UCSD-AML1 (cell line): ENCODE measurements at regions not wholly inside any gene's neighbourhood (a gene's known extent, or its start where the extent isn't known, plus 50 kb on each side); places are given as distances from the start of the nearest gene placed in this dataset.
"Not testable (repeated sequence)": the region's sequence is repeated elsewhere in the genome, so short reads cannot be mapped to it uniquely, and the experiment has no call there.

Source experiments
- DNase-seq: peaks from one replicate; lab custom pipeline; 2025; ENCODE audit not compliant: unreplicated experiment; lab: John Stamatoyannopoulos, UW

DNA sequence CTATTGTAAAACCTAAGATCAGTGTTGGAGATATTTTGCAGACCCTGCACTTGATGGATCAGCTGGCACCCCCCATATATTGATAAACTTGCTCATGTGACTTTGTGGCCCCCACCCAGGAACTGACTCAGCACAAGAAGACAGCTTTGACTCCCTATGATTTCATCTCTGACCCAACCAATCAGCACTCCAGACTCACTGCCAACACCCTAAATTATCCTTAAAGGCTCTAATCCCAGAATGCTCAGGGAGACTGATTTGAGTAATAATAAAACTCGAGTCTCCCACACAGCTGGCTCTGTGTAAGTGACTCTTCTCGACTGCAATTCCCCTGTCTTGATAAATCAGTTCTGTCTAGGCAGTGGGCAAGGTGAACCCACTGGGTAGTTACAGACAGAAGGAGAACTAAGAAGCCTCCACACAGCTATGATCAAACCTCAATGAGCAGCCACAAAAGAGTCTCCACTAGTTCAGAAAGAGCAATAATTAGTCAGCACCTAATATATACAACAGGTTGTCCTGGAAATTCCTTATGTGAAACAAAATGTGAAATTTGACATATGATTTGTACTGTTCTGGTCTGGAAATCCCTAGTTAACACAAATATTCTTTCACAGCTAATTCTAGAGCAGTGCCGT is 52.2 kb downstream of the ACTL7B start:
- no peak for DNase-seq

DNA sequence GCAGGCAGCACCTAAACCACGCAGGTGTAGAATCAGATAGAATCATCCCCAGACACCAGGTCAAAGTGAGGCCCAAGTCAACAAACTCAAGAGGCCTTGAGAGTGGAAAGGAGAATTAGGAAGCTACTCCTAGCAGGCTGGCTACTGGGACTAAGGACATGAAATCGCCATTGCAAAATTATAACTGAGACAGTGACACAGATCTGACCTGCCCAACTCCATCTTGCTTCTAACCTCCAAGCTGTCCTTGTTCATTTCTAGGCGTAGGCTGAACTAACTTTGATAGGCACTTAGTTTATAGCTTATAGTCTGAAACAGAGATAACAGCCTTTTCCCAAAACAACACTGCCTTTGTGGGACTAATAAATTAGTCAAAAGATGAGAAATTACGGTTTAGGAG is 52.8 kb downstream of the ACTL7B start:
- no peak for DNase-seq

DNA sequence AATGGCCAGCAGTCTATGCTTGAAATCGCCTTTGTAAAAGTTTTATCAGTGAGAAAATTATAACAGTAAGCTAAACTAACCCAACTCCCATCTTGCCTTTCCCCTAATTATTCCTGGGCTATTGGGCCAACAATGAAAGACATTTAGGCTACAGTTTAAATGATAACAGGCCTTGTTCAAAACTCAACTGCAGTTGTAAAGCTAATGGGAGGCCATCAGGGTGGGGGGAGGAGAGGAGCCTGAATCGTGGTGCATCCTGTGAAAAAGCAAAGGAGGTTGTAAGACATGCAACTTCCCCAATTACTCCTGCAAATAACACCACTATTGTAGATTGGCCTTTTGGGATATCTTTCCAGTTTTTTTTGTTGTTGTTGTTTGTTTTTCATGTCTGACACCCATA is 53.8 kb downstream of the ACTL7B start:
- no peak for DNase-seq

DNA sequence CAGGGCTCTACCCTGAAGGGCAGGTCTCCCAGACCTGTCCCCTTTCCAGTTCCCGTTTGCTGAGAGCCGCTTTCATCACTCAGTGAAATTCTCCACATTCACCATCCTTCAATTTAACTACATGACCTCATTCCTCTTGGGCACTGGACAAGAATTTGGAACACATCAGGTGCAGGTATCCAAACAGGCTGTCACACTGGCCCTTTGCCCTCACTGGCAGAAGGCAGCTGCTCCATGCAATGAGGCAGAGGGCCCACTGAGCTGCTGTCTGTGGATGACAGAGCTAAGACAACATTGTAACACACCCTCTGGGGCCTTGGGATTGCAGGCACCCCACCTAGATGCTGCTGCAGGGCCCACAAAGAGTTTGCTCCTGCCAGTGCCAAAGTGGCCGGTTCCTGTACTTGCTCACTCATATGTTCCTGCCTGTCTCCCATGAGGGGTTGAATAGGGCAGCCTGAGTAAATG is 55.1 kb downstream of the ACTL7B start:
- no peak for DNase-seq

DNA sequence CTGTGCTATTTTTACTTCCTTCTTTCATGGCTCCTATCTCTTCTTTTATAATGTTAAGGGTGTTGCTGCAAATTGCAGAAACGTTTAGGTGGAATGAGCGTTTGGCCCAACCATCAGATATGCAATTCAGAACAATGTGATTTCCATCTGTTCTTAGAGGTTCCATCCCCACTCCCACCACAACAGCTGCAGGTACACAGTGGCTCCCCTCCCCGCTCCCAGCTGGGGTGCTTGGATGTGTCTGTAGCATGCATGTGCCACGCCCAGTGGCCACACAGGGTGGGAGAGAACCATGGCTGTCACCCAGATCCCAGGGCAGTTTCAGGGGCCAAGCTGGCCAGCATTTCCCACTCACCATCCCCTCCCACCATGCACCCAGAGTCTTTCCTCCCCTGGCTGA is 62.2 kb downstream of the ACTL7B start:
- no peak for DNase-seq

DNA sequence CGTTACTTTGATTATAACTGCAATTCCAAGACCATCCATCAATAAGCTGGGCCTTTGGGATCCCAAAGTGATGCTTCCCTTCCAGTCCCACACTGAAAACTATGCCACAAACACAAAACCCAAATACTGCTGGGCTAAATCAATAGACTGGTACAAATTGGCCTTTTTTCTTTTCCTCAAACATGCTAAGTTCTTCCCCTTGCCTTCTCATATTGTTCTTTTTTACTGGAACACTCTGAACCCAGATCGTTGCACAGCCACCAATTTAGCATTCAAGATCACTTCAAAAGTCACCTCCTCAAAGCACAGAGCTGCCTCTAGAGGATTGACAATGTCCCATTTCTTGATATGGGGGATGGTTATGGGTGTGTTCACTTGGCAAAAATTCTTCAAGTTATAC is 66.0 kb downstream of the ACTL7B start:
- DNase-seq = no peak

DNA sequence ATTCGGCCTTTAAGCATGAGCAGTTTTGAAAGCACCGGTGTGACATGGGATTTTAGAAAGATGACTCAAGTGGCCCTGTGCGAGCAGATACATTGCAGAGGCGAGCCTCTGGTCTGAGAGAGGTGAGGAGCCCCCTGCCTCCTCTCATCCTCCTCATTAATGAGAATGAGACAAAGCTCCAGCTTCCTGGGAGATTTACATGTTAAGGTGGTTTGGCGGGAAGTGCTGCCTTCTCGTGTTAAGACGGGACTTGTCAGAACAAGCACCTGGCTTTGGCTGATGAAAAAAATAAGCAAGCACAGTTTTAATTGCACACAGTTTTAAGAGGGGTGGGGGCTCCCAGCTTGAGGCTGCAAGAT is 68.1 kb downstream of the ACTL7B start:
- no peak for DNase-seq

DNA sequence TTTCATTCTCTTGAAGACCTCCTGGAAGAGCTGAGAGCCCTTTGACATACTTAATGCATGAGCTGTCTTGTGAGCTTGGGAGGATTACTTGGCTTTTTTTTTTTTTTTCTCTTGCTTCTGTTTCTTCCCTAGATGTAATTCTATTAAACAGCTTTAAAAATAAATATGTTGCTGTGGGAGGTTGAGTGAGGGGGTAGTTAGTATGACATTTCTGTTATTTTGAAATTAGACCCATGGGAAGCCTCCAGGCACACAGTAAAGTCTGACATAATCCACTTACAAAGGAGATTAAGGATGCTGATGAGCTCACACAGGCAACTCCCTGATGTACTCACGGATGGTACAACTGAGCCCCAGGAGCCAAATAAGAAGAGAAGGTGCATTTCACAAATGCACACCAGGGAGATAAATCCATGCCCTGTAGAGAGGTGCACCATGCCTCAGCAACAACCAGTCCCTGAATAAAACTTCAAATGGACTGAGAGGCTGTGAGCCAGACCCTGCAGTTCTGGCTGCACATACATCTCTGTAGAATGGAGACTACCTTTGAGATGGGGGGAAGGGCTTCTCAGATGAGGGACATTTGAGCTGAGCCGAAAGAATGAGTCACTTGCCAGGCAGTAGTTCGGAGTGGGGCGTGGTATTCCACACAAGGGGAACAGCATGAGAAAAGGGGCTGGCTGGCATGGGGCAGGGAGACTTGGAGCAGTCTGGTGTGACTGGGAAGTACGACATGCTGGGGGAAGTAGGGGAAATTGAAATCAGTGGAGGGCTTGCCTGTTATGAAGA is 68.7 kb downstream of the ACTL7B start:
- no peak for DNase-seq

DNA sequence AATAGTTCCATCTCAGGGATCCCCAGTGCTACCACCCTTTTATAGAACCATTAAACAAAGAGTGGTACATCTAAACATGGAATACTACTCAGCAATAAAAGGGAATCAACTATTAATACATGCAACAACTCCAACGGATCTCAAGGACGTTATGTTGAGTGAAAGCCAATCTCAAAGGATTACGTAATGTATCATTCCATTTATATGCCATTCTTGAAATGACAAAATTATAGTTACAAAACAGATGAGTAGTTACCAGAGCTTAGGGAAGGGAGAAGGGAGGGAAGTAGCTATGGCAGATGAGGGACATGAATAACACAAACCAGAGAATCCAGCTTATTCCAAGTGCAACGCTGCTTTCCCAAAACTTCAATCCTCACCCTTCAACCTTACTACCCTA is 69.5 kb downstream of the ACTL7B start:
- no peak for DNase-seq

DNA sequence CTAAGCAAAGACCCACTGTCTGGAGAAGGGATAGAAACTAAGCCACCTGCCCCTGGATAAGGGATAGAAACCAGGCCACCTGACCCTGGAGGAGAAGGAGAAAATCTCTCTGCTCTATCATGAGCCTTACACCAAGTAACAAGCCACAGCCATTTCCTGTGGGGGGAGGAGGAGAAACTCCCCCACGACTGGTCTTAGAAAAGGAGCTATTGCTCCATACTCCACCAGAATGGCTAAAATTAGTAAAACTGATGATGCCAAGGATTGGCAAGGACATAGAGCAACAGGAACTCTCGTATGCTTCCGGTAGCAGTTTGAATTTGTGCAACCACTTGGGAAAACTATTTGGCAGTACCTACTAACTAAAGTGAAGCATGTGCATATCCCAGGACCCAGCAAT is 70.8 kb downstream of the ACTL7B start:
- DNase-seq = peak; percentile 45

DNA sequence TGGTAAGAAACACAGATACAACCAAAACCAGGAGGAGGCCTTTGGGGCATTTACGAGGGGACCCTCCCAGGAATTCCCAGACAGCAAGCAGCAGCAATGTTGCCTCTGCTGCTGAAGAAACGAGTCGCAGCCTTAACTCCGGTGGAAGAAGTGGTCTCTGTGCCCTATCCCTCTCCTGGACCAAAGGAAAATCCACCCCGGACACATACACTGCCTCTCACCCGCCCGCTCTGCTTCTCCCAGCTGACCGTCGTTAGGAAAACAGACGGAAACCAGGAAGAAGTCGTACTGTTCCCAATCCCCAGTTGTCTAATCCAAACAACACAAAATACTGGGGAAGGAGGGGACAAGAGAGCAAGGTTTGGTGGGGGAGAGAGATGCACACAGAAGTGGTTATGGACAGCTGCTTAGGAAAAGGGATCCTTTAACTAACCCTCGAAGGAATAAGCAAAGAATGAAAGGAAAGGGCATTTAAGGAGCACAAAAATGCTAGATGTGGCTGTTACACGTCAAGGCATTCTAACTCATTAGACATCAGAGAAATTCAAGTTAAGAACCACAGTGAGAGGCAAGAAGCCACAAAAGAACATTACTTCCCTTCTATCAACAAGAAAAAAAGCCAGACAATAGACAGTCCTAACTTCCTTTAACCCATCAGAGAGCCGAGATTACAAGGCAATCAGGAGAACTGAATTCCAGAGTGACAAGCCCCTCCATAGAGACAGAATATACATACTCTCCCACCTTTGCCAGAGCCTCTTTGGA is 71.9 kb downstream of the ACTL7B start:
- DNase-seq = no peak

DNA sequence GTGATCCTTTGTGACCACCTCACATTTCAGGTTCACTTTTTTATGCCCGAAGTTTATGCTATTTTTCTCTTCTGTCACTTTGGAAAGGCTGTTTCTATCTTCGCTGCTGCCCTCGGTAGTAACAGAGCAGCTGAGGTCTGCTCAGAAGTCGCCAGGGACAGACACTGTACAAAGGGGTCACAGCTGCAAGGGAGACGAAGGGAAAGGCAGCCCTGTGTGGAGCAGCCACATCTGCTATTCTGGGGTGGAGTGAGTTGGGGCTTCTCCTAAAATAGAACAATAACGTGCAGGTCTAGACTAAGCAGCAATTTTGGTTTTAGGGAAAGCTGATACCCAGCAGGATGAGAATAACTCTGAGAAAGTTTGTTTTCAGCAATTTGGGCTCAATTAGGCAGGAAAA is 72.5 kb downstream of the ACTL7B start:
- DNase-seq = no peak

DNA sequence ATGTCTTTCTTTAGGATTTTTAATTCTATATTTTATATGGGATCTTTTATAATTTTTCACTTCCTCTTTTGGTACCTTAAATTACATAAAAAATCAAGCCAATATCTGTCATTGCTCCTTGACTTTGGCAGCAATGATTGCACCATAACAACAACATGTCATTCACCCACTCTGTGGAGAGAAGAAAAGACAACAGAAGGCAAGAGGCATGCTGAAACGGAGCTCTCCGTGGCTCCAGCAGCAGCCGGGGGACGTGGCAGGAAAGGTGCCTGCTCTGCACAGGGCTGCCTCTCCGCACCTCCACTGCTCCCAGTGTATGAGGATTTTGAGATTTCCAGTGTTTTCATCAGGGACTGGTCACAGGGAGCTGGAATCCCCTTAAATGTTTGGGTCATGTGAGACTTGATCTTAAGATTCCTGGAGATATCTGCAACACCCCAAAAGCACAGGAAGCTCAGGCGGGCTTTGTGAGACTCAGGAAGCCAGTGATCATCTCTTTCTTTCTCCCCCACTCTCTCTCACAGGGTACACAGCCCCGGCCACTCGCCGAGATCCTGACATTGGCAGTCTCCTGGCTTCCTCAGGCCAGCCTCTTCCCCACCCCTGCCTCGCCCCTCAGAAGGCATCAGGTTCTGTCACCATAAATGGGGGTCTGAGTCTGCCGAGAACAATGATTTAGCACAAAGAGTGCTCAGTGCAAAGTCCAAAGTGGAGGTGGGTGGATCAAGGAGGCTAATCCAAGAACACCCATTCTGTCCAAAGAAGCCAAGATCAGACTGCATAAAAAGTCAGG is 74.6 kb downstream of the ACTL7B start:
- DNase-seq = no peak

DNA sequence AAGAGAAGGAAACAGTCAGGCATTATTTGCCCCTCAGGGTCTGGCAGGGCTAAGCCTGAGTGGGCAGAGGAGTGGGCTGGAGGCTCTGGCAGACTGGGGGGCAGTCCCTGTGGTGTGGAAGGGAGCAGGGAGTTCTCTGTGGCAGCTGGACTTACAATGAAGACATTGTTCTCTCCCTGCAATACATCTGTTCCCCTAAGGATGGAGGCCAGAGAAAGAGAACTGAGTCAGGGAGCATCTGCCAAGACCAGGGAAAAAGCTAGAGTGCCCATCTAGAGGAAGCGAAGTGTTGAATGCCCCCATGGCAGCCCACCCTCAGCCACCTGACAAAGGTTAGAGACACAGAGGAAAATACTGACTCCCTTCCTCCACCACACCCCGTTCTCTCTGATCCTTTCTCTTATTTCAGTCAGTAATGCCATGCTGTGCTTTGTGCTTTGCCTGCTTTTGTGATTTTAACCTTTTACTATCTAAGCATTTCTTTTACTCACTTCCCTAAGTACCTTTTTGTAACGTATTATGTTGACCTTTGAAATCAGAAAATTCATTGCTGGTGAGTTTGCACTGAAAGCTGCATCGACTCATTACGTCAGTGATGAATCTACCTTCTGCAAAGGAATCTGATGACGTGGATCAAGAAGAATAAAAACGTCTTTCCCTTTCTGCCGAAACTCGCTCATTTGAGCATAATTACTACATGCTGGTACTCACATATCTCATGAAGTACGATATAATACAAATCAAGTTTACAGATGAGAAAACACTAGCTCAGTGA is 76.0 kb downstream of the ACTL7B start:
- DNase-seq = no peak

DNA sequence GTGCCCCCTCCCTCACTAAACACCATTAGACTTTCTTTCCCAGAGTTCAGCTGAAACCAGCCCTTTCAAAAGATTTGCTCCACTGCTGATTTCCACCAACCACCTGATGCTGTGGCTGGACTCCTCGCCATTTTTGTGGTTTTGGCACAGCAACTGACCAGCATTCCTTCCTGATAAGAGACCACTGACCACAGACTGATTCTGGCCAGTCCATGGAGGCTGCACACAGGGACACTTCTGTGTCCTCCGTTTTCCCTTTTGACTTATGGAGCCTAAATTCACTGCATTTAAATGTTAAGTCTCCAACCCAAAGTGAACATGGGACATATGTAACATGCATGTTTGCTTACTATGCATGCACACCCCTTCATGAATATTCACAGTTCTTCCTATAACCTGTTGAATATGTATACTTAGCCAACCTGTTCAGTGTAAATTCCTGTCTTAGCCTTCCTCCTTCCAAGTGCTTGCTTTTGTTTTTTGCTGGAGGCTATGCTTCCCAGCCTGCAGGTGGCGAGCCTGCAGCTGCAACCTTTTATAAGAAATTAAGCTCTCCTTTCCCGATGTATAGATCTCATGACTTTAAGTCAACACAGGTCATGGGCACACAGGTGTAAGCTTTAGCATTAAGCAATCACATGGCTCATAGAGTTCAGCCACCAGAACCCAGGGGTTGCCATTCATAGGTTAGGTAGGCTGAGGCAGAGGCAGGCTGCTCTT is 78.7 kb downstream of the ACTL7B start:
- DNase-seq = no peak

DNA sequence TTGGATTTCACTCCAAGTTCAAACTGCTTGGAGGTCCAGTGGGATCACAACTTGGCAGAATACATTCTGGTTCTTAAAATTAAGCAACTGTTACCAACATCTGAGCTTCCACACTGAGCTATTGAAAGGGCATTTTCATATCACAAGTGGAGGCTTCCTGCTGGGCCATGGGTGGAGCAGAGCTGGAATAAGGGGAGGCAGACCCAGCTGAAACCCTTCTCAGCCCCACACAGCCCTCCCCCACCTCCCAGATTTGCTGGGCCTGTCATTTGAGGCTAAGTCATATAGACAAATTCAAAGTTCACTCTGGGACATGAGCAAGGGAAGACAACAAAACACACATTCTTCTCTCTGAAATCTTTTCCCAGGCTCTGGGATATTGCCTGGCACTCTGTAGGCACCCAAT is 79.9 kb downstream of the ACTL7B start:
- DNase-seq = no peak

DNA sequence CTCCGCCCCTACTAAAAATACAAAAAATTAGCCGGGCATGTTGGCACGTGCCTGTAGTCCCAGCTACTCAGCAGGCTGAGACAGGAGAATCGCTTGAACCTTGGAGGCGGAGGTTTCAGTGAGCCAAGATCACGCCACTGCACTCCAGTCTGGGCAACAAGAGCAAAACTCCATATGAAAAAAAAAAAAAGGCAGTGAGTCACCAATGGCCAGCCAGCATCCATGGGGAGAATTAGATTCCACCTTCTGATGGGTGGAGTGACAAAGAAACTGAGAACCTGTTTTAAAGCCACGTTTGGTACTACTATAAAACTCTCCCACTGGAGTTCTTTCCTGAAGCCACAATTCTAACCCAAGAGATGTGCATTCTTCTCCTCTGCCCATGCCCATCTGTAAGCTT is 81.7 kb downstream of the ACTL7B start:
- DNase-seq = not testable (repeated sequence)

DNA sequence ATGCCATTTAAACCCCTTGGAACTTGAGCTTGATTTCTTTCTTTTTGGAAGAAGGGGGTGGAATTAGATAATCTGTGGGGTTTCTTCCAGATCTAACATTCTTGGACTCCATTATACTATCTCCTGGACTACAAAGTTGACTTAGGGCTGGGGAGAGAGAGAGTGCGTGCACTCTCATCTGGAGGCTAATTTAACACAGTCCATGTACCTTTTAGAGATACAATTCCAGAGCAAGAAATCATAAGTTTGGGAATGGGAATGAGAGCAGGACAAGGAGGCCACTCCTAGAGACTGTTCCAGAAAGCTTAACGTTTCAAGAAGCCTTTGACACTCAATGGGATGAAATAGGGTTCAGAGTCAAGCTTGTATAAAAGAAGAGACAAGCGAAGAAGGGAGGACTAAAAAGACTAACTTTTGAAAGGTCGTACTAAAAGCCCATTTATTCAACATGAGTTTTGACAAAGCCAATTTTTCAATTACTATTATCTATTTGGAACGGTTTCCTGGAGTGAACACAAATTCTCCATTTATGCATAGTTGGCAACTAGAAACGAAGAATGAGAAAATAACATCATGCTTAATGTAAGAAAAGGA is 83.4 kb downstream of the ACTL7B start:
- DNase-seq = no peak

DNA sequence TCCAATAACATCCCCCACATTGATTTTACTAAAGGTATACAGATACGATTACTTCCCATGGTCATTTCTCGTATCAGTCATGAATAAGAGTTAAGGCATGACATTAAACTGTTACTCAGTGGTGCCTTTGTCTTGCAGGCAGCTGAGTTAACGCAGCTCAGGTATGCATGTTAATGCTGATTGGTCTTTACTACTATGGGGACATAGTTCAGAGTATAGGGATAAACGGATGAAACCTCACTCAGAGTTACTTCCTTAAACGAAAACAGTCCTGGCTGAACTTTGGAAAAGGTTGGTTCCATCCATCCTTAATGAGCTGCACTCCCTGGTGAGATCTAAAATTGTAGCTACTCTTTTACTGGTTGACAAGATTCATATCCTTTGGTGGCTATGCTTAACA is 87.0 kb downstream of the ACTL7B start:
- no peak for DNase-seq
